H9 (cell line): ENCODE measurements at regions not wholly inside any gene's neighbourhood (a gene's known extent, or its start where the extent isn't known, plus 50 kb on each side); places are given as distances from the start of the nearest gene placed in this dataset.

Experiments
- DNase-seq: peaks from one replicate; pipeline ENCODE4 v3.0.0-alpha.2; 2017
- H2AFZ ChIP-seq: one replicate; pipeline ENCODE4 v1.6.1; 2013; ENCODE audit warnings: mild to moderate bottlenecking, low read length, control low read depth, moderate library complexity
- H2AK5ac ChIP-seq: 2 replicates; pipeline ENCODE4 v1.6.1; 2013; ENCODE audit warnings: low read length, control low read depth, mixed read lengths; ENCODE audit not compliant: insufficient read length
- H2BK120ac ChIP-seq: one replicate; pipeline ENCODE4 v1.6.1; 2013; ENCODE audit warnings: low read depth, mild to moderate bottlenecking, low read length, control low read depth, inconsistent platforms; ENCODE audit not compliant: poor library complexity, severe bottlenecking
- H2BK12ac ChIP-seq: 2 replicates; pipeline ENCODE4 v1.6.1; 2013; ENCODE audit warnings: low read length, control low read depth, mixed read lengths, low read depth; ENCODE audit not compliant: insufficient read length
- H2BK15ac ChIP-seq: 2 replicates; pipeline ENCODE4 v1.6.1; 2013; ENCODE audit warnings: low read depth, low read length, control low read depth
- H2BK20ac ChIP-seq: one replicate; pipeline ENCODE4 v1.6.1; 2013; ENCODE audit warnings: low read depth, mild to moderate bottlenecking, low read length, control low read depth, inconsistent platforms; ENCODE audit not compliant: poor library complexity, severe bottlenecking
- H2BK5ac ChIP-seq: 2 replicates; pipeline ENCODE4 v1.6.1; 2013; ENCODE audit warnings: low read length, control low read depth, mixed read lengths; ENCODE audit not compliant: insufficient read length
- H3K14ac ChIP-seq: 2 replicates; pipeline ENCODE4 v1.6.1; 2013; ENCODE audit warnings: low read length, control low read depth; ENCODE audit not compliant: insufficient read depth
- H3K18ac ChIP-seq: 2 replicates; pipeline ENCODE4 v1.6.1; 2013; ENCODE audit warnings: low read depth, mild to moderate bottlenecking, mixed read lengths, low read length, control low read depth; ENCODE audit not compliant: insufficient read length
- H3K23ac ChIP-seq: 2 replicates; pipeline ENCODE4 v1.6.1; 2013; ENCODE audit warnings: low read length, control low read depth, mixed read lengths, low read depth; ENCODE audit not compliant: insufficient read length
- H3K23me2 ChIP-seq: 2 replicates; pipeline ENCODE4 v1.6.1; 2013; ENCODE audit warnings: low read depth, mild to moderate bottlenecking, mixed read lengths, low read length, control low read depth; ENCODE audit not compliant: insufficient read length, poor library complexity, severe bottlenecking
- H3K27ac ChIP-seq: 2 replicates; pipeline ENCODE4 v1.5.1; 2013; ENCODE audit warnings: low read length, control low read depth, mixed read lengths, low read depth; ENCODE audit not compliant: insufficient read length
- H3K27me3 ChIP-seq: 2 replicates; pipeline ENCODE4 v1.6.1; 2013; ENCODE audit warnings: low read length, control low read depth, inconsistent platforms; ENCODE audit not compliant: insufficient read depth
- H3K4ac ChIP-seq: 2 replicates; pipeline ENCODE4 v1.6.1; 2013; ENCODE audit warnings: low read depth, mild to moderate bottlenecking, control low read depth, inconsistent platforms, low read length, moderate library complexity
- H3K4me1 ChIP-seq: 2 replicates; pipeline ENCODE4 v1.6.1; 2013; ENCODE audit warnings: low read length, control low read depth, inconsistent platforms; ENCODE audit not compliant: insufficient read depth
- H3K4me2 ChIP-seq: 2 replicates; pipeline ENCODE4 v1.6.1; 2013; ENCODE audit warnings: low read length, control low read depth, mixed read lengths; ENCODE audit not compliant: insufficient read length, insufficient read depth
- H3K56ac ChIP-seq: 2 replicates; pipeline ENCODE4 v1.6.1; 2013; ENCODE audit warnings: low read depth, mild to moderate bottlenecking, mixed read lengths, low read length, control low read depth; ENCODE audit not compliant: insufficient read length
- H3K79me1 ChIP-seq: 2 replicates; pipeline ENCODE4 v1.6.1; 2013; ENCODE audit warnings: low read depth, mild to moderate bottlenecking, moderate library complexity, low read length, control low read depth, inconsistent platforms; ENCODE audit not compliant: insufficient read depth, poor library complexity, severe bottlenecking
- H3K79me2 ChIP-seq: 2 replicates; pipeline ENCODE4 v1.6.1; 2013; ENCODE audit warnings: low read length, control low read depth, inconsistent platforms; ENCODE audit not compliant: insufficient read depth
- H3K9ac ChIP-seq: 2 replicates; pipeline ENCODE4 v1.6.1; 2013; ENCODE audit warnings: low read length, control low read depth, mixed read lengths; ENCODE audit not compliant: insufficient read length; ENCODE audit errors: extremely low read depth
- H3K9me3 ChIP-seq: one replicate; pipeline ENCODE4 v1.6.1; 2013; ENCODE audit warnings: low read depth, low read length, inconsistent platforms; ENCODE audit not compliant: control insufficient read depth
- H3T11ph ChIP-seq: one replicate; pipeline ENCODE4 v1.6.1; 2013; ENCODE audit warnings: mild to moderate bottlenecking, low read length, control low read depth, inconsistent platforms
- H4K20me1 ChIP-seq: one replicate; pipeline ENCODE4 v1.6.1; 2013; ENCODE audit not compliant: control insufficient read depth, insufficient read length, insufficient read depth
- H4K5ac ChIP-seq: 2 replicates; pipeline ENCODE4 v1.6.1; 2013; ENCODE audit warnings: low read depth, mild to moderate bottlenecking, mixed read lengths, low read length, control low read depth; ENCODE audit not compliant: insufficient read length
- H4K8ac ChIP-seq: replicated peaks from 2 replicates; pipeline ENCODE4 v1.6.1; 2013; ENCODE audit warnings: low read length, control low read depth, mixed read lengths, low read depth; ENCODE audit not compliant: insufficient read length
- H4K91ac ChIP-seq: 2 replicates; pipeline ENCODE4 v1.6.1; 2013; ENCODE audit warnings: low read depth, mild to moderate bottlenecking, moderate library complexity, mixed read lengths, low read length, control low read depth; ENCODE audit not compliant: insufficient read length
- H3K27ac Mint-ChIP-seq, 3 experiments: 2 replicates in 2 of 3; 3 replicates in 1 of 3; pipeline ENCODE4 v1.8.0; 2020 to 2021; ENCODE audit warnings: mixed read lengths in 3 of 3, mild to moderate bottlenecking in 1 of 3, moderate library complexity in 1 of 3
- H3K27me3 Mint-ChIP-seq: 2 replicates; pipeline ENCODE4 v1.8.0; 2021; ENCODE audit warnings: low read depth, mild to moderate bottlenecking, moderate library complexity, mixed read lengths
- H3K36me3 Mint-ChIP-seq, 3 experiments: 2 replicates in 2 of 3; 3 replicates in 1 of 3; pipeline ENCODE4 v1.8.0; 2020 to 2021; ENCODE audit warnings: low read depth in 3 of 3, mixed read lengths in 3 of 3; ENCODE audit not compliant: insufficient read depth in 1 of 3
- H3K4me1 Mint-ChIP-seq, 2 experiments: 2 replicates each; pipeline ENCODE4 v1.8.0; 2020; ENCODE audit warnings: mixed read lengths in 2 of 2
- H3K4me3 Mint-ChIP-seq, 2 experiments: 2 replicates in 1 of 2; 3 replicates in 1 of 2; pipeline ENCODE4 v1.8.0; 2020 to 2021; ENCODE audit warnings: mild to moderate bottlenecking in 2 of 2, mixed read lengths in 2 of 2, moderate library complexity in 1 of 2
- H3K9me3 Mint-ChIP-seq, 2 experiments: 2 replicates in 1 of 2; 3 replicates in 1 of 2; pipeline ENCODE4 v1.8.0; 2020; ENCODE audit warnings: mild to moderate bottlenecking in 2 of 2, mixed read lengths in 2 of 2, moderate library complexity in 1 of 2
- WGBS: extraction: QIAGEN DNeasy Blood & Tissue Kit; methylation state at CpG from one replicate; pipeline ENCODE4 v1.1.7; 2013; ENCODE audit warnings: missing lambda C conversion rate, low lambda C conversion rate, mixed read lengths; ENCODE audit not compliant: insufficient read length; ENCODE audit errors: extremely low coverage; 5-methylcytosine and 5-hydroxymethylcytosine counted together
- TF ChIP-seq, protein P1 (sequence below): fragments of 200-600 bp; sonication (generic); conservative IDR thresholded peaks from 3 replicates; pipeline ENCODE4 v1.8.0; 2021; ENCODE audit warnings: antibody characterized with exemption, mild to moderate bottlenecking

DNA sequence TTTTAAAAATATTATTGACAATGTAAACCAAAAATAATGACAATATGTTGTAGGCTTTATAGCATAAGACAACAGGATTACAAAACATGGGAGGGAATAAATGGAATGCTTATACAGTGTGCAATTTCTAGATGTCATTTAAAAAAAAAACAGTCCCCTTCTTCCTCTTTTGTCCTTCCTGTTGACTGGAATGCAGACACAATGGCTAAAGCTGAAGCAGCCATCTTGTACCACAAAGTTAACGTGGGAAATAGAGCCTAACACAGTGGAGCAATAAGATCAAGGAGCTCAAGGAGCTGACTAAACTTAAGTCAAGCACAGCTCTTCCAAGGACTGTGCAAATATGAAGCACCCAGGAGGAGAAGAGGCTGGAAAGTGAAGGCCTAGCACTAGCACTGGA is 208.1 kb downstream of the ARHGAP12 start:
- DNase-seq = no peak
- Mint-ChIP-seq H3K27me3 (peaks cover 6% of the 10 kb centered on the region), H3K36me3 (peaks cover 16 to 27% (median 17%) of the 10 kb centered on the region in 3 experiments), H3K27ac (no peak overlapping the region), H3K9me3 (peaks cover 29 to 36% of the 10 kb centered on the region in 2 experiments), H3K4me1 (peaks cover 13 to 19% of the 10 kb centered on the region in 2 experiments), H3K4me3 (no peak overlapping the region)
- Histone ChIP-seq H3K27me3 (no peaks in the 10 kb centered on the region), H3K23ac (no peak overlapping the region), H4K5ac (no peak overlapping the region), H3K18ac (no peak overlapping the region), H3K9ac (no peak overlapping the region), H2BK20ac (no peak overlapping the region), H3T11ph (no peak overlapping the region), H2AFZ (no peak overlapping the region), H3K79me1 (no peaks in the 10 kb centered on the region), H3K23me2 (no peaks in the 10 kb centered on the region), H3K9me3 (no peaks in the 10 kb centered on the region), H2BK12ac (no peak overlapping the region), H3K4me1 (no peaks in the 10 kb centered on the region), H3K4ac (no peak overlapping the region), H3K56ac (no peak overlapping the region), H4K91ac (no peak overlapping the region), H2BK5ac (no peak overlapping the region), H3K4me2 (no peak overlapping the region), H2BK120ac (no peak overlapping the region), H2AK5ac (no peak overlapping the region), H3K27ac (no peak overlapping the region), H4K20me1 (no peaks in the 10 kb centered on the region), H3K79me2 (no peaks in the 10 kb centered on the region), H4K8ac (no peak overlapping the region), H3K14ac (no peak overlapping the region), H2BK15ac (no peak overlapping the region)
- TF ChIP-seq, protein P1, sequence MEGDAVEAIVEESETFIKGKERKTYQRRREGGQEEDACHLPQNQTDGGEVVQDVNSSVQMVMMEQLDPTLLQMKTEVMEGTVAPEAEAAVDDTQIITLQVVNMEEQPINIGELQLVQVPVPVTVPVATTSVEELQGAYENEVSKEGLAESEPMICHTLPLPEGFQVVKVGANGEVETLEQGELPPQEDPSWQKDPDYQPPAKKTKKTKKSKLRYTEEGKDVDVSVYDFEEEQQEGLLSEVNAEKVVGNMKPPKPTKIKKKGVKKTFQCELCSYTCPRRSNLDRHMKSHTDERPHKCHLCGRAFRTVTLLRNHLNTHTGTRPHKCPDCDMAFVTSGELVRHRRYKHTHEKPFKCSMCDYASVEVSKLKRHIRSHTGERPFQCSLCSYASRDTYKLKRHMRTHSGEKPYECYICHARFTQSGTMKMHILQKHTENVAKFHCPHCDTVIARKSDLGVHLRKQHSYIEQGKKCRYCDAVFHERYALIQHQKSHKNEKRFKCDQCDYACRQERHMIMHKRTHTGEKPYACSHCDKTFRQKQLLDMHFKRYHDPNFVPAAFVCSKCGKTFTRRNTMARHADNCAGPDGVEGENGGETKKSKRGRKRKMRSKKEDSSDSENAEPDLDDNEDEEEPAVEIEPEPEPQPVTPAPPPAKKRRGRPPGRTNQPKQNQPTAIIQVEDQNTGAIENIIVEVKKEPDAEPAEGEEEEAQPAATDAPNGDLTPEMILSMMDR = no peak
- no CpG with 5 or more reads among the region's 1 CpG for WGBS
